RWPE1 (cell line): ENCODE measurements at regions not wholly inside any gene's neighbourhood (a gene's known extent, or its start where the extent isn't known, plus 50 kb on each side); places are given as distances from the start of the nearest gene placed in this dataset.

ENCODE experiments used
- CTCF ChIA-PET: fragments of 350-600 bp; sonication (Branson Sonifier 250); formaldehyde crosslinking; extraction: SDS; loops from one replicate; lab custom pipeline; 2021; lab: Yijun Ruan, JAX
- POLR2A ChIA-PET: fragments of 400-600 bp; formaldehyde crosslinking; extraction: SDS; loops from one replicate; lab custom pipeline; 2020; ENCODE audit warnings: antibody characterized with exemption; ENCODE audit not compliant: low non-redundant PET; lab: Yijun Ruan, JAX
- DNase-seq: peaks from one replicate; pipeline ENCODE4 v3.0.0; 2012; ENCODE audit warnings: low spot score
- H3K27ac ChIP-seq: fragments of 450-650 bp; 2 replicates; pipeline ENCODE4 v1.5.1; 2017
- CTCF ChIP-seq: fragments of 450-650 bp; conservative IDR thresholded peaks from 2 replicates; pipeline ENCODE4 v1.5.1; 2017; ENCODE audit warnings: low read depth, mild to moderate bottlenecking

DNA sequence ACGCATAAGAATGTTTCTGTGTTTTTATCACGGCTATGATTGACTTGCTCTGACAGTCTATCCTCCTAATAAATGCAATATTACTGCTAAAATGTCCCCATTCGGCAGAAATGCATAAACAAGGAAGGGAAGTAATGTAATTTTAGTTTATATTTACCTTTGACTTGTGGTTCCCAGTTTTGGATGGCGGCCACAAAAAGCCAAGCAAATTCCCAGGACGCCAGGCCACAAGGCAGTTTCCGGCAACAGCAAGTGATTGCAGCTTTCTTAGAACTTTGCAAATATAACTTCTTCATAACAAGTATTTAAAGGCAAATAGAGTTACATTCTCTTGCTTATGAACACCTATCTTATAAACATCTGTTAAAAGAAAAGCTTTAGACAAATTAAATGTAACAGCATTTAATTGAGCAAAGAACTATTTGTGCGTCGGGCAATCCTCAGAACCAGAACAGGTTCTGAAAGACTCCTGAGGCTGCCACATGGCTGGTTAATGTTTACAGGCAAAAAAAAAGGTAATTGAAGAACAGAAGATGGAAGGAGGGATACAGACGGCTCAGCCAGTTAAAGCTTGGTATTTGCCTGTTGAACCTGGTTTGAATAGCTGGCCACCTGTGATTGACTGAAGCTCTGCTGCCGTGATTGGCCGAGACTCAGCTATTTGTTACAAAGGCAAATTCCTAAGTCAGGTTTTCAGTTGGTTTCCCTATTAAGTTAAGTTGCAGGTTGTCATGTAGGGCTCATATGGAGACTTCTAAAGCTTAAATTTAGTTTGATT, 80.8 kb downstream of the C21orf91 start:
- no peak for DNase-seq
- POLR2A ChIA-PET = no interaction called here
- CTCF ChIA-PET = interaction anchor here (0.6 to 0.7 kb wide), 2 partner anchors 31 to 796 kb away, joined by 3 read pairs; no protein-coding TSS in a partner anchor
- TF ChIP-seq CTCF = no peak
- H3K27ac ChIP-seq = no peak overlapping the region

GRCh38 chr21:17736072-17736471, 83.1 kb downstream of the C21orf91 start:
- H3K27ac ChIP-seq = no peak overlapping the region
- ChIA-PET CTCF (no interaction called here), POLR2A (no interaction called here)
- no peak for DNase-seq
- no peak for TF ChIP-seq CTCF

GRCh38 chr21:17733209-17733608, 85.9 kb downstream of the C21orf91 start:
- no peak for DNase-seq
- ChIA-PET CTCF (interaction anchor here (0.7 kb wide), 2 partner anchors 168 to 231 kb away, joined by 3 to 4 read pairs; no protein-coding TSS in a partner anchor), POLR2A (interaction anchor here (0.7 kb wide), 1 partner anchor 374 kb away, joined by 3 read pairs; no protein-coding TSS in a partner anchor)
- TF ChIP-seq CTCF = no peak
- H3K27ac ChIP-seq = no peak overlapping the region

DNA sequence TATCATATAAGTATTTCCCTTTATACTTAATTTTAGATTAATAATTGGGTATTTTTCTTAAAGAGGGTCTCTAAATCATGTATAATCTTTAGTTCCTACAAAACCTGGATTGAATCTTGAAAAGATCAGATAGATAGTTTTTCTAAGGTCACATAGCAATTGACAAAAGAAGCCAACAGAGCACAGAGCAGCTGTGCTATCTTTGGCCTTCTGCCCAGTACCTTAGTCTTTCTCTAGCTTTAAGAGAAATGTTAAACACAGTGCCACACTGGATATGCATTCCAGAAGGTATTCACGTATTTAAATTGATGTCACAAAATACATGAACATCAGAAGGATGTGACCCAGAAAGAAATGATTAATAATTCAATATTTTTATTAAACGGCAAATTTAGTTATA, 86.8 kb downstream of the C21orf91 start:
- DNase-seq = no peak
- TF ChIP-seq CTCF = no peak
- ChIA-PET CTCF (interaction anchor here (0.6 kb wide), 1 partner anchor 24 kb away, joined by 3 read pairs; no protein-coding TSS in a partner anchor), POLR2A (no interaction called here)
- no peak overlapping the region for H3K27ac ChIP-seq

- ChIA-PET CTCF (no interaction called here), POLR2A (no interaction called here)
- TF ChIP-seq CTCF = no peak
- DNase-seq = no peak
- no peak overlapping the region for H3K27ac ChIP-seq
Observed at GRCh38 chr21:17731554-17731953, 87.6 kb downstream of the C21orf91 start.

GRCh38 chr21:17730782-17731181, 88.4 kb downstream of the C21orf91 start:
- TF ChIP-seq CTCF = no peak
- CTCF ChIA-PET = no interaction called here
- no peak for DNase-seq
- H3K27ac ChIP-seq = no peak overlapping the region
- POLR2A ChIA-PET = no interaction called here
